Mesothelial cell of epicardium (in vitro differentiated cells): ENCODE measurements at regions not wholly inside any gene's neighbourhood (a gene's known extent, or its start where the extent isn't known, plus 50 kb on each side); places are given as distances from the start of the nearest gene placed in this dataset.

Source experiments
- DNase-seq, 2 experiments: peaks; one replicate each; pipeline ENCODE4 v3.0.0; 2021; ENCODE audit warnings: low spot score in 2 of 2; ENCODE audit not compliant: unreplicated experiment in 2 of 2
- H3K27ac Mint-ChIP-seq: 2 replicates; pipeline ENCODE4 v1.8.0; 2021; ENCODE audit warnings: mixed read lengths
- H3K27me3 Mint-ChIP-seq: 2 replicates; pipeline ENCODE4 v1.8.0; 2021; ENCODE audit warnings: low read depth, mixed read lengths
- H3K36me3 Mint-ChIP-seq: 2 replicates; pipeline ENCODE4 v1.8.0; 2021; ENCODE audit warnings: mixed read lengths
- H3K4me1 Mint-ChIP-seq: 2 replicates; pipeline ENCODE4 v1.8.0; 2021; ENCODE audit warnings: mixed read lengths
- H3K4me3 Mint-ChIP-seq: 2 replicates; pipeline ENCODE4 v1.8.0; 2021; ENCODE audit warnings: mild to moderate bottlenecking, moderate library complexity, mixed read lengths
- H3K9me3 Mint-ChIP-seq: 2 replicates; pipeline ENCODE4 v1.8.0; 2021; ENCODE audit warnings: mixed read lengths
- CTCF ChIP-seq: fragments of 200-600 bp; sonication (generic); IDR thresholded peaks from one replicate; pipeline ENCODE4 v1.5.0; 2021; ENCODE audit warnings: antibody characterized with exemption; ENCODE audit not compliant: unreplicated experiment

GRCh38 chr7:1348823-1349335, 110.4 kb downstream of the MICALL2 start:
- H3K36me3 Mint-ChIP-seq = no peaks in the 10 kb centered on the region
- no peaks in the 10 kb centered on the region for H3K9me3 Mint-ChIP-seq
- no peak for TF ChIP-seq CTCF
- H3K27me3 Mint-ChIP-seq = peaks cover 31% of the 10 kb centered on the region
- H3K4me3 Mint-ChIP-seq = no peak overlapping the region
- no peaks in the 10 kb centered on the region for H3K4me1 Mint-ChIP-seq
- no peak overlapping the region for H3K27ac Mint-ChIP-seq
- DNase-seq = no peak

DNA sequence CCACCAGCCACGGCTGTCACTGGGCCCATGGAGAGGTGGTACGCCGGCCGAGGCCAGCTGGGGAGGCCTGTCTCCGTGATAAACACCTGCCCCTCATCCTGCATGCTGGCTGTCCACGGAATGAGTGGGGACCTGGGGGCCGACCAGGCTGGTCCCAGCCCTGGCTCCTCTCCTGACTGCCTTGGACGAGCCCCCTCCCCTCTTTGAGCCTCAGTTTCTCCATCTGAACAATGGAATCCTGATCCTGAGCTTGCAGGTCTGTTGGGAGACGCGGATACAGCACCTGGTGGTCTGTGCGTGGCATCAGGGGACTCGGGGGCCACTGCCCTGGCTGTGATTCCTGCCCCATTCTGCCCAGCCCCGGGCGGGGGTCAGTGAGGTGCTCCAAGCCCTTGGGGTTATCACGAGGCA, 109.9 kb downstream of the MICALL2 start:
- no peak for TF ChIP-seq CTCF
- no peaks in the 10 kb centered on the region for H3K9me3 Mint-ChIP-seq
- no peaks in the 10 kb centered on the region for H3K36me3 Mint-ChIP-seq
- no peak overlapping the region for H3K27ac Mint-ChIP-seq
- no peak for DNase-seq
- H3K4me3 Mint-ChIP-seq = no peak overlapping the region
- peaks cover 26% of the 10 kb centered on the region for H3K27me3 Mint-ChIP-seq
- no peaks in the 10 kb centered on the region for H3K4me1 Mint-ChIP-seq

- TF ChIP-seq CTCF = no peak
- Mint-ChIP-seq H3K4me3 (no peak overlapping the region), H3K9me3 (no peaks in the 10 kb centered on the region), H3K27me3 (peaks cover 25% of the 10 kb centered on the region), H3K27ac (no peak overlapping the region), H3K36me3 (no peaks in the 10 kb centered on the region), H3K4me1 (no peaks in the 10 kb centered on the region)
- no peak for DNase-seq
These were observed 107.2 kb downstream of the MICALL2 start for GRCh38 chr7:1351881-1352625.

GRCh38 chr7:1352656-1353271, 106.5 kb downstream of the MICALL2 start:
- Mint-ChIP-seq H3K27ac (no peak overlapping the region), H3K4me3 (no peak overlapping the region), H3K4me1 (no peaks in the 10 kb centered on the region)

More at GRCh38 chr7:1352656-1353271, 106.5 kb downstream of the MICALL2 start:
- Mint-ChIP-seq H3K9me3 (no peaks in the 10 kb centered on the region), H3K27me3 (peaks cover 22% of the 10 kb centered on the region), H3K36me3 (no peaks in the 10 kb centered on the region)
- no peak for TF ChIP-seq CTCF
- no peak for DNase-seq
